Thymus (tissue), 11 donors: ENCODE measurements at regions not wholly inside any gene's neighbourhood (a gene's known extent, or its start where the extent isn't known, plus 50 kb on each side); places are given as distances from the start of the nearest gene placed in this dataset.

ENCODE experiments used
- DNase-seq, 9 donors: peaks; one replicate each; pipeline ENCODE4 v3.0.0-alpha.2; 2013; ENCODE audit warnings: low spot score in 9 of 9, low read depth in 6 of 9, missing footprints in 1 of 9
- H3K27ac ChIP-seq, 2 donors: one replicate each; pipeline ENCODE4 v1.5.1; 2013; ENCODE audit warnings: control low read depth in 1 of 2, low read depth in 1 of 2, low read length in 1 of 2, mild to moderate bottlenecking in 1 of 2, moderate library complexity in 1 of 2
- H3K27me3 ChIP-seq, 2 donors: one replicate each; pipeline ENCODE4 v1.5.1; 2013; ENCODE audit warnings: low read length in 1 of 2; ENCODE audit not compliant: control insufficient read depth in 2 of 2, insufficient read depth in 1 of 2
- H3K36me3 ChIP-seq, 2 donors: one replicate each; pipeline ENCODE4 v1.5.1; 2013; ENCODE audit warnings: low read length in 1 of 2, mild to moderate bottlenecking in 1 of 2, moderate library complexity in 1 of 2; ENCODE audit not compliant: control insufficient read depth in 2 of 2, insufficient read depth in 2 of 2
- H3K4me1 ChIP-seq, 2 donors: one replicate each; pipeline ENCODE4 v1.5.1; 2013; ENCODE audit warnings: low read length in 2 of 2; ENCODE audit not compliant: control insufficient read depth in 2 of 2, insufficient read depth in 2 of 2
- H3K4me3 ChIP-seq, 2 donors: one replicate each; pipeline ENCODE4 v1.5.1; 2013; ENCODE audit warnings: low read length in 2 of 2, control low read depth in 1 of 2, mild to moderate bottlenecking in 1 of 2
- H3K9me3 ChIP-seq, 2 donors: one replicate each; pipeline ENCODE4 v1.5.1; 2013; ENCODE audit warnings: low read length in 1 of 2, mild to moderate bottlenecking in 1 of 2; ENCODE audit not compliant: control insufficient read depth in 2 of 2, insufficient read depth in 1 of 2
- whole genome bisulfite sequencing: extraction: QIAGEN DNeasy Blood & Tissue Kit; methylation state at CpG from one replicate; pipeline ENCODE4 v1.1.7; 2013; 5-methylcytosine and 5-hydroxymethylcytosine counted together
- donor health status: healthy.

DNA sequence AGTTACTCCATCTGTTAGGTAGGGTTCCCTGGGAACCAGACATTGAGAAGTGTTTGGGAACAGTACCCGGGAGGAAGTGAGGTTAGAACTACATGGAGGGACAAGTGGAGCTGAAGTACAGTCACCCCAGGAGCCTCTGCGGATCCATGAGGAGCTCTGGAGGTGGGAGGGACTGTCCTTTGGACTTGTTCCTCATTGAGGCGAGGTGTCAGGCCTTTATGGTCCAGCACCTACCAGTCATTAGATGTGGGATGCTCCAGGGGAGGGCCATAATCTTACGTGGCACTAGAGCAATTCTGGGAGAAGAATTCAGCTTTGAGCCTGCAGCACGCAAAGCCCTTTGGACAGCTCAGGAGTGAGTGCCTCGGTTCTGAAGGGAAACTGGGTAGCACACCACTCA, 142.8 kb downstream of the DACT1 start:
- 97% methylated on average over 6 of the region's 6 CpGs for WGBS
- DNase-seq = no peak

DNA sequence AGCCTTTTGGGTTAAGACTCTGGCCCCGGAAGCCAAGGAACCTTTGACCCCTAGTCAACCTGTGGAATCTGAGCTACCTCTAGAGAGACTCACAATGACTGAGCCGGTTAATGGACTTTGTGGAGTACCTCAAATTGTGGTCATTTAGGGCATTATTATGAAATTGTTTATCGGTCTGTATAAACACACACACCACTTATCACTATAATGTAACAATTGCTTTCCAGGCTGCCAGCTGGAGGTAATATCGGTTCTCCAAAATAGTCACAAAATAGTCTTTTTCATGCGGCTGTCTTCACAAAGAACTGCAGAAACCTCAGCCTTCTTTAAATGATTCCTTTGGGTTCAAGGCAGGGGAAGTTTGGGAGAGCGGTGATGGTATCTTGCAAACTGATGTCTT, 144.2 kb downstream of the DACT1 start:
- peaks cover 0 to 4% of the 10 kb centered on the region in 2 donors for H3K9me3 ChIP-seq
- no peak overlapping the region for H3K27ac ChIP-seq
- no peaks in the 10 kb centered on the region for H3K36me3 ChIP-seq
- H3K4me1 ChIP-seq = peaks cover 0 to 2% of the 10 kb centered on the region in 2 donors
- H3K27me3 ChIP-seq = no peaks in the 10 kb centered on the region
- no peak overlapping the region for H3K4me3 ChIP-seq
- 93% methylated on average over 6 of the region's 6 CpGs for WGBS
- DNase-seq = no peak

More for the DNA sequence above, 142.8 kb downstream of the DACT1 start:
- Histone ChIP-seq H3K27ac (no peak overlapping the region), H3K27me3 (no peaks in the 10 kb centered on the region), H3K4me1 (peaks cover 0 to 2% of the 10 kb centered on the region in 2 donors), H3K36me3 (no peaks in the 10 kb centered on the region), H3K9me3 (peaks cover 0 to 4% of the 10 kb centered on the region in 2 donors), H3K4me3 (no peak overlapping the region)

DNA sequence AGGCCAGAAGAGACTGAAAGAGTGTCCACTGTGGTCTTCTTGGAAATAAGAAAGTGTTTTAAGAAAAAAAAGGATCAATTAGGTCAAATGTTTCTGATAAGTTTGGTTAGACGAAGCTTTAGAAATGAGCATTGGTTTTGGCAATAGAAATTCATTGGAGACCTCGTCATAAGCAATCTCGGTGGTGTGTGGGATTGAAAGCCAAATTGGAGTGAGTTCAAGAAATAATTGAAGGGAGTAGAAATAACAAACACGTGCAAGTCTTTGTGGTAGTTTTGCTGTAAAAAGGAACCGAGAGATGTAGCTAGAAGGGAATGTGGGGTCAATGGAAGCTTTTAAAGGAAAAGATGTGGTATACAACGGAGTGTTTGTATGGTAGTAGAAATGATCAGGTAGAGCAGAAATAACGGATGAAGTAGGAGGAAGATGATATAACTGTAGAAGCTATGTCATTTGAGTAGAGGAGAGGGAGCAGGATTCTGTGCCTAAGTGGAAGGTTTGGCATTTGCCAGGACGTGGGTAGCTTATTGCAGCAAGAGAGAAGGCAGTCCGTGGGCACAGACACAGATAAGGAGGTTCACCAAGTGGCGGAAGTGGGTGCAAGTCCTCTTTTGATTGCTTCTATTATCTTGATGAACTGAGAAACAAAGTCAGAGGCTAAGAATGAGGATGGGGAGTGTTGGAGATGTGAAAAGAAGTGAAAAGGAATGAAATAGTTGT, 146.2 kb downstream of the DACT1 start:
- no peaks in the 10 kb centered on the region for H3K36me3 ChIP-seq
- H3K4me3 ChIP-seq = no peak overlapping the region
- H3K27ac ChIP-seq = no peak overlapping the region
- 90% methylated on average over 10 of the region's 10 CpGs for WGBS
- no peak for DNase-seq
- H3K4me1 ChIP-seq = no peaks in the 10 kb centered on the region
- no peaks in the 10 kb centered on the region for H3K9me3 ChIP-seq
- no peaks in the 10 kb centered on the region for H3K27me3 ChIP-seq

DNA sequence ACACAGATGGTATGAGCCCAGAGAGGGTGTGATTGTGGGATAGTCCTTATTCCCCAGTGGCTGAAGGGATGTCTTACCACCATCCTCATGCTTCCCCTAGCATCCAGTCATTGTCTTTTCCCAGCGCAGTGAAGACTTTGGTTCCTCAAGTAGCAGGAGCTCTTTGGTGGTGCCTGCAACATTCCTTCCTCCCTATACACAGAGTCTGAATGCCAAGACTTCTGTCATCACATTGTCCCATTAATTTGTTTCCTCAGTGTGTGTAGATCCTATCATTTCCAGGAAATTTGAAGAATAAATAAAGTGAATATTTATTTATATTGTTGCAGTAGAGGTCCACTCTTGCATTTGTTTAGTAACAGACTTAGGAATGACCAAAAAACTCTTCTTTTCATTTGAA, 147.2 kb downstream of the DACT1 start:
- H3K27ac ChIP-seq = no peak overlapping the region
- no peaks in the 10 kb centered on the region for H3K4me1 ChIP-seq
- H3K9me3 ChIP-seq = no peaks in the 10 kb centered on the region
- no peaks in the 10 kb centered on the region for H3K36me3 ChIP-seq
- DNase-seq = no peak
- 93% methylated on average over 1 of the region's 1 CpG for WGBS
- H3K27me3 ChIP-seq = no peaks in the 10 kb centered on the region
- no peak overlapping the region for H3K4me3 ChIP-seq

DNA sequence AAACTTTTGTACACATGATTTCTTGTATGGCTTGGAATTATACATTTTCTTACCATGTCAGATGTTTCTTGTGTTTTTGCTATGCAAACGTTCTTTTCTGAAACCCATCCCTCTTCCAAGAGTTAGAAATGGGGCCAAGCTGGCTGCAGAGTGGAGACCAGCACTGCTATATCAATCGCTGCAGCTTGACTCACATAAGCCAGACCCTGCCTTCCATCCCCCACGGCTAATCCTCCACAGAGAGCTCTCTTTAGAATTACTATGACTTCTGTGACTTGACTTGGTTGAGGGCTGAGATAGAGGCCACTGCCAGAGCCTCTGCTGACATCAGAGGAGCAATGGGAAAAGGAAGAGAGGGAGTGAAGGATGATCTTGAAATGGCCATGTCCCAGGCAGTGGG, 147.9 kb downstream of the DACT1 start:
- H3K9me3 ChIP-seq = no peaks in the 10 kb centered on the region
- H3K4me1 ChIP-seq = no peaks in the 10 kb centered on the region
- no peak overlapping the region for H3K27ac ChIP-seq
- DNase-seq = no peak
- WGBS = 87% methylated on average over 3 of the region's 3 CpGs
- no peaks in the 10 kb centered on the region for H3K36me3 ChIP-seq
- no peaks in the 10 kb centered on the region for H3K27me3 ChIP-seq
- H3K4me3 ChIP-seq = no peak overlapping the region

DNA sequence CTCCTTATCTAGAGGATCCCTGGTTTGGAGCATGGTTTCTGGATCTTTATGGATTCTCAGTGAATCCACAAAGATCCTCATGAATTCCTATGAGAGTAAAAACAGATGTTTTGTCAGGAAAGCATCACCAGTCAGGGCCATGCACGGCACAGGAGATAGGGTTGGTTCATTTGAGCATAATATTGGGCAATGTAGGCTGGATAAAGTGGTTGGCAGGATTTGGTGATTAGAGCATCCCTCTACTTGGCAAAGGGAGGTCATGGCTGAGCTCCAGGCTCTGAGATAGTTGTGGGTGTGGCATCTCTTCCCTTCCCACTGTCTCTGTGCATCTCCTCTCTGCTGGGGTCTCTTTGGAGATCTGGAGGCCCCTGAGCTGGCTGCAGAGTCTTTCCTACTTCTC, 149.8 kb downstream of the DACT1 start:
- H3K4me3 ChIP-seq = no peak overlapping the region
- DNase-seq = no peak
- no peaks in the 10 kb centered on the region for H3K4me1 ChIP-seq
- H3K9me3 ChIP-seq = no peaks in the 10 kb centered on the region
- WGBS = 97% methylated on average over 1 of the region's 1 CpG
- H3K27me3 ChIP-seq = no peaks in the 10 kb centered on the region
- H3K36me3 ChIP-seq = no peaks in the 10 kb centered on the region
- H3K27ac ChIP-seq = no peak overlapping the region

DNA sequence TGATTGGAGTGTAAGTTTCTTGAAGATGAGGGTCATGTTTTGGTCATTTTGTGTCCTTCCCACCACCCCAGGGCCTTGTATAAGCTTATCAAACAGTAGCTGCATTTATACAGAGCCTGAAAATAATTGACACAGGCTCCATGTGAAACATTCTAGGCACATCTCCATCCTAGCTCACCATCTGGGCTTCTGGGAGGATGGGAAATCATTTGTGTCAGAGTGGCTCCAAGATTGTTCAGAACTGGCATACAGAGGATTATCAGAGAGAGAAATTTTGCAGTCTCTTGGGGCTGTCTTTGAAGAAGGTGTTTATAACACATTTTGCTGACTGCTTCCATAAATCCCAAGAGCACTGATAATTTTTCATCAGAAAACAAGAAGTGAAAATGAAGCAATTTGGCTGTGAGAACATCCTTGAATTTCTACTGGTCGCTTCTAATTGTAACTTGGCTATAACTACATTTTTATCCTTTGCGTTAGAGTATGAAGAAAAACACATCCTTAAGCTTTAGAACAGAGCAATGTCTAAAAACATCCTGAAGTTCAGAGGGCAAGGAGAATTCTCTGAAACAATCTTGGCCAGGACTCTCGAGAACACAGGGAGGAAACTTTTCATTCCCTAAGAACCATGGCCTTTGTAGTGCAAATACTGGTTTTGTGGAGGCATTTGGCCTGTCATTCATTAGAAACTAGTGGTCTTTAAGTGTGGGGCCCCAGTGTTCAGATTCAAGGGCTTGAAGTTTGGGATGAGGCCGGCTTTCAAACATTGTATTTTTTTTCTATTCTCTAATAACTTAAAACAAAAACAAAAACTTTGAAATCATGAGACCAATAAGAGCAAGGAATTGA, 151.1 kb downstream of the DACT1 start:
- no peak overlapping the region for H3K4me3 ChIP-seq
- H3K27ac ChIP-seq = no peak overlapping the region
- DNase-seq = no peak
- no peaks in the 10 kb centered on the region for H3K4me1 ChIP-seq
- 92% methylated on average over 4 of the region's 4 CpGs for WGBS
- no peaks in the 10 kb centered on the region for H3K9me3 ChIP-seq
- H3K36me3 ChIP-seq = no peaks in the 10 kb centered on the region
- no peaks in the 10 kb centered on the region for H3K27me3 ChIP-seq

DNA sequence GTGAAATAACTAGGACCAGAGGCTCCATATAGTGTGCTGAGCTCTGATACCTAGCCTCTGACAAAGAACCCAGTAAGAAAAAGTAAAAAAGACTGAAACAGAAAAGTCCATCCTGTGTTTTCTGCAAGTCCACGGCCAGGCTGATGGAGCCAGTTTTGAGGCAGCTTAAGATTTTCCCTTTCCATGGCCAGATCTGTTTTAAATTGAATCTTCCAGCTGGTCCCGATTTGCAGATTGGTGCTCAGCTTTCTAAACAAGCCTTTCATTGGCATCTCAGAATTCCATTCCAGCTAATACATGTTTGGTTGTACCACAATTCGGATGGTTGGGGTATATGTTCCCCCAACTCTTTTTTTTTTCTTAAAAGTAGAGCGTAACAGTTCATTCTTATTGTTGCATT, 152.0 kb downstream of the DACT1 start:
- Histone ChIP-seq H3K4me1 (no peaks in the 10 kb centered on the region), H3K27me3 (no peaks in the 10 kb centered on the region), H3K4me3 (no peak overlapping the region), H3K9me3 (no peaks in the 10 kb centered on the region), H3K27ac (no peak overlapping the region), H3K36me3 (no peaks in the 10 kb centered on the region)
- whole genome bisulfite sequencing = 93% methylated on average over 4 of the region's 4 CpGs
- no peak for DNase-seq

DNA sequence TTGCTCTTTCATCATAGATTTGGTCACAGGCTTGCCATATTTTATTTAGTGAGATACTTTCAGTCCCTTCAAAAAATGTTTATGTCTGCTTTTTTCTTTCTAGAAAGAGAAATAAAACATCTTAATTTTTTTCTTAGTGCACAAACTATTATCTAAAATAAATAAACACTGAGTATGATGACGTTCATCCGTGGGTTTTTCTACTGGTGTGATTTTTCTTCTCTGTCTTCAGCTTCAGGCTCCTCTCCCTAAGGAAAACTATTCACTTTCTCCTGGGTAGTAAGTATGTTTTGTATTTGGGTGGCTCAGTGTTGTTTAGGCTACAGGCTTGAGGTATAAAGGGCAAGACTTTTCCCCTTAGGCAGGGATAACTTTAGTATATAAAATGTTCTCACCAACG, 154.7 kb downstream of the DACT1 start:
- WGBS = 78% methylated on average over 3 of the region's 3 CpGs
- Histone ChIP-seq H3K4me3 (no peak overlapping the region), H3K36me3 (no peaks in the 10 kb centered on the region), H3K9me3 (no peaks in the 10 kb centered on the region), H3K27ac (no peak overlapping the region), H3K27me3 (no peaks in the 10 kb centered on the region), H3K4me1 (no peaks in the 10 kb centered on the region)
- no peak for DNase-seq
